GM23248 (cell line): ENCODE measurements at regions not wholly inside any gene's neighbourhood (a gene's known extent, or its start where the extent isn't known, plus 50 kb on each side); places are given as distances from the start of the nearest gene placed in this dataset.

ENCODE experiments used
- EZH2 ChIP-seq: fragments of 200-600 bp; sonication (generic); IDR thresholded peaks from 2 replicates; pipeline ENCODE4 v1.6.1; 2018; ENCODE audit warnings: antibody characterized with exemption, mild to moderate bottlenecking; ENCODE audit not compliant: insufficient read depth, poor library complexity, severe bottlenecking
- EZH2phosphoT487 ChIP-seq: fragments of 200-600 bp; sonication (generic); IDR thresholded peaks from 2 replicates; pipeline ENCODE4 v1.6.1; 2018; ENCODE audit warnings: antibody characterized with exemption, moderate library complexity, mild to moderate bottlenecking, low read depth; ENCODE audit not compliant: insufficient read depth

- no peak for TF ChIP-seq EZH2phosphoT487
- no peak for TF ChIP-seq EZH2
Observed at GRCh38 chr2:140091926-140092325, 1311.7 kb upstream of the NXPH2 start.
